ENCODE measurements at regions not wholly inside any gene's neighbourhood (a gene's known extent, or its start where the extent isn't known, plus 50 kb on each side); places are given as distances from the start of the nearest gene placed in this dataset.

DNA sequence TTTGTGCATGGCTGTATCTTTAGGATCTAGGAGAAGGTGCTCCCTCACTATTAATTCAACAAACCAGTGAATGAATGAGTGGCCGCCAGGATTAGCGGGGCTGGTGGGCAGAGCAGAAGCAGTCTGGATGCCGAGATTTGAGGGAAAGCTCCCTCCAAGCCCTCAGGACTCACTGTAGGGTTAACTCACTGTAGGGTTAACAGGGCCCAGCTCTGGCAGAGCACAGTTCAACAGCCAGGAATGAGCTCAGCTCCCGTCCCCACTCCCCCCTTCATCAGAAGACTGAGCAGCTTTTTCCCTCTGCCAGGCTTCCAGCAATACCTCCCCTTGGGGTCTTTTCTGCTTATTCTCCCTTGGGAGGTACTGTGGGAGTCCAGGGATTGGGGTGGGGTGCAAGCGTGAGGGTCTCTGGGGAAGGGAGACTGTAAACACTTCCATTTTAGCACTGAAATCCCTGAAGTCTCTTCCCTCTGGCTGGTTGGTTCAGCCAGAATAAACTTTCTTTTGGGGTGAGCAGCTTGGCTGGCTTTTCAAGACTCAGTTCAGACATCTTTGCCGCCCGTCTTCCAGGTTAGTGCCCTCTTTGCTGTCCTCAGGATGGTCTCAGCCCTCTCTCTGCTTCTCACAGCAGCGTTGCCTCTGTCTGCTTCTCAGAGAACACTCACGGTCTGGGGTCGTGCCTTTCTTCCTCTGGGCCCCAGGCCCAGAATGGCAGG lies 53.7 kb upstream of the WSB1 start:
- Histone ChIP-seq H3K9me2 (replicated peaks; ENCODE audit: control insufficient read depth, low read length) (no peaks in the 10 kb centered on the region), H3F3A (ENCODE audit: control insufficient read depth, insufficient read depth) (no peaks in the 10 kb centered on the region), H3K27me3 (ENCODE audit: control insufficient read depth, low read length) (no peaks in the 10 kb centered on the region), H3K9me3 (ENCODE audit: control insufficient read depth, insufficient read depth, low read length) (no peaks in the 10 kb centered on the region), H4K20me1 (ENCODE audit: control insufficient read depth, insufficient read depth, low read depth, low read length) (no peaks in the 10 kb centered on the region), H3K27ac (ENCODE audit: low read depth, low read length) (no peak overlapping the region), H3K4me3 (ENCODE audit: low read length) (no peak overlapping the region), H3K4me1 (ENCODE audit: control insufficient read depth, low read length) (peaks cover 20% of the 10 kb centered on the region), H3K4me2 (ENCODE audit: low read length) (no peak overlapping the region), H3K79me2 (ENCODE audit: control insufficient read depth, low read length) (no peaks in the 10 kb centered on the region), H3K36me3 (ENCODE audit: control insufficient read depth, low read length) (no peaks in the 10 kb centered on the region)
- TF ChIP-seq, protein P1, sequence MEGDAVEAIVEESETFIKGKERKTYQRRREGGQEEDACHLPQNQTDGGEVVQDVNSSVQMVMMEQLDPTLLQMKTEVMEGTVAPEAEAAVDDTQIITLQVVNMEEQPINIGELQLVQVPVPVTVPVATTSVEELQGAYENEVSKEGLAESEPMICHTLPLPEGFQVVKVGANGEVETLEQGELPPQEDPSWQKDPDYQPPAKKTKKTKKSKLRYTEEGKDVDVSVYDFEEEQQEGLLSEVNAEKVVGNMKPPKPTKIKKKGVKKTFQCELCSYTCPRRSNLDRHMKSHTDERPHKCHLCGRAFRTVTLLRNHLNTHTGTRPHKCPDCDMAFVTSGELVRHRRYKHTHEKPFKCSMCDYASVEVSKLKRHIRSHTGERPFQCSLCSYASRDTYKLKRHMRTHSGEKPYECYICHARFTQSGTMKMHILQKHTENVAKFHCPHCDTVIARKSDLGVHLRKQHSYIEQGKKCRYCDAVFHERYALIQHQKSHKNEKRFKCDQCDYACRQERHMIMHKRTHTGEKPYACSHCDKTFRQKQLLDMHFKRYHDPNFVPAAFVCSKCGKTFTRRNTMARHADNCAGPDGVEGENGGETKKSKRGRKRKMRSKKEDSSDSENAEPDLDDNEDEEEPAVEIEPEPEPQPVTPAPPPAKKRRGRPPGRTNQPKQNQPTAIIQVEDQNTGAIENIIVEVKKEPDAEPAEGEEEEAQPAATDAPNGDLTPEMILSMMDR (IDR thresholded peaks at IDR 0.05; ENCODE audit: low read depth, low read length, poor library complexity, severe bottlenecking) = no peak
- no peak for TF ChIP-seq EZH2phosphoT487 (IDR thresholded peaks at IDR 0.05; ENCODE audit: borderline replicate concordance, low read length)

DNA sequence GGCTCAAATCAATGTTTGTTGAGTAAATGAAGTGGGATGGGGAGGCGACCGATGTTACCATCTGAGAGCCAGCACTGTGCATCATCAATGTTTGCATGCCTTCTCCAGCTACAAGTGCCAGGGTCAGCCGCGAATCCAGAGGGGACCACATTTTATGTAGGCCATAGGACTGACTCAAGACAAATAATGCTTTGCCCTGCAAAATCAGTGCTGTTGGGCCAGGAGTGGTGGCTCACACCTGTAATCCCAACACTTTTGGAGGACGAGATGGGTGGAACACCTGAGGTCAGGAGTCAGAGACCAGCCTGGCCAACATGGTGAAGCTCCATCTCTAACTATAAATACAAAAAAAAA lies 53.1 kb upstream of the WSB1 start:
- H3K9me2 ChIP-seq (replicated peaks; ENCODE audit: control insufficient read depth, low read length) = no peaks in the 10 kb centered on the region
- H3K4me2 ChIP-seq (ENCODE audit: low read length) = no peak overlapping the region
- no peaks in the 10 kb centered on the region for H3K27me3 ChIP-seq (ENCODE audit: control insufficient read depth, low read length)
- no peaks in the 10 kb centered on the region for H4K20me1 ChIP-seq (ENCODE audit: control insufficient read depth, insufficient read depth, low read depth, low read length)
- no peaks in the 10 kb centered on the region for H3K9me3 ChIP-seq (ENCODE audit: control insufficient read depth, insufficient read depth, low read length)
- H3K4me3 ChIP-seq (ENCODE audit: low read length) = no peak overlapping the region
- H3K36me3 ChIP-seq (ENCODE audit: control insufficient read depth, low read length) = no peaks in the 10 kb centered on the region
- TF ChIP-seq EZH2phosphoT487 (IDR thresholded peaks at IDR 0.05; ENCODE audit: borderline replicate concordance, low read length) = no peak
- TF ChIP-seq, protein P1 (IDR thresholded peaks at IDR 0.05; ENCODE audit: low read depth, low read length, poor library complexity, severe bottlenecking) = no peak
- H3K79me2 ChIP-seq (ENCODE audit: control insufficient read depth, low read length) = no peaks in the 10 kb centered on the region
- no peak overlapping the region for H3K27ac ChIP-seq (ENCODE audit: low read depth, low read length)
- H3F3A ChIP-seq (ENCODE audit: control insufficient read depth, insufficient read depth) = no peaks in the 10 kb centered on the region
- peaks cover 25% of the 10 kb centered on the region for H3K4me1 ChIP-seq (ENCODE audit: control insufficient read depth, low read length)

DNA sequence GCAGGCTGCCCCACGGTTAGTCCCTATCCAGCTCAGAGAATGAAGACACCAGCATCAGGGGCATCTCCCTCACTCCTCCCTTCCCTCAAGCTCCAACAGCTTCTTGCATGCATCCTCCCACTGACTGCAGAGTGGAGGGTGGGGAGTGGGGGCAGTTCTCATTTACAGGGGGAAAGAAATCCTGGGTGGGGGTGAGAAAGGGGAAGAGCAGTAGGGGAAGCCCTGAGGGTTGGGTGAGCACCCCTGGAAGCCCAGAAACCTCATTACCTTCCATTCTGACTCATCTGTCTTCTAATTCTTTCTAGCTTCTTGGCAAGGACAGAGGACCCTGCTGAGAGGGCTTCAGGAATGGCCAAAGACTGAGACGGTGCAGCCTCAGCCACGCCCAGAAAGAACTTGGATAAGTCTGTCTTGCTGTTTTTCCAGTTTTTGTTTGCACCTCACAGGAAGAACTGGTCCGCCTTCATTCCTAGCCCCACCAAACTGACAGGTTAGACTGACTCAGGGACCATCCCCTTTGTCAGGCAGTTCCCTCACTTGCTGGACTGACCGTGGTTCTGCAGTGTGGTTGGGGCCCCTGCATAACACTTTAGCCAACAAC lies 52.5 kb upstream of the WSB1 start:
- Histone ChIP-seq H3K4me2 (ENCODE audit: low read length) (no peak overlapping the region), H4K20me1 (ENCODE audit: control insufficient read depth, insufficient read depth, low read depth, low read length) (no peaks in the 10 kb centered on the region), H3K36me3 (ENCODE audit: control insufficient read depth, low read length) (no peaks in the 10 kb centered on the region), H3K4me3 (ENCODE audit: low read length) (no peak overlapping the region), H3K27ac (ENCODE audit: low read depth, low read length) (no peak overlapping the region), H3K9me2 (replicated peaks; ENCODE audit: control insufficient read depth, low read length) (no peaks in the 10 kb centered on the region), H3K4me1 (ENCODE audit: control insufficient read depth, low read length) (peaks cover 26% of the 10 kb centered on the region), H3K27me3 (ENCODE audit: control insufficient read depth, low read length) (no peaks in the 10 kb centered on the region), H3F3A (ENCODE audit: control insufficient read depth, insufficient read depth) (no peaks in the 10 kb centered on the region), H3K9me3 (ENCODE audit: control insufficient read depth, insufficient read depth, low read length) (no peaks in the 10 kb centered on the region), H3K79me2 (ENCODE audit: control insufficient read depth, low read length) (no peaks in the 10 kb centered on the region)
- TF ChIP-seq, protein P1 (IDR thresholded peaks at IDR 0.05; ENCODE audit: low read depth, low read length, poor library complexity, severe bottlenecking) = no peak
- no peak for TF ChIP-seq EZH2phosphoT487 (IDR thresholded peaks at IDR 0.05; ENCODE audit: borderline replicate concordance, low read length)
